Nephron (organoid): ENCODE measurements at regions not wholly inside any gene's neighbourhood (a gene's known extent, or its start where the extent isn't known, plus 50 kb on each side); places are given as distances from the start of the nearest gene placed in this dataset.

Experiments
- H3K27ac Mint-ChIP-seq, 3 experiments: 2 replicates each; pipeline ENCODE4 v1.8.0; 2020; ENCODE audit warnings: mixed read lengths in 3 of 3, mild to moderate bottlenecking in 2 of 3, moderate library complexity in 1 of 3
- H3K27me3 Mint-ChIP-seq: 2 replicates; pipeline ENCODE4 v1.8.0; 2021; ENCODE audit warnings: low read depth, mild to moderate bottlenecking, moderate library complexity, mixed read lengths
- H3K36me3 Mint-ChIP-seq: 2 replicates; pipeline ENCODE4 v1.8.0; 2020; ENCODE audit warnings: low read depth, mixed read lengths
- H3K4me1 Mint-ChIP-seq: 2 replicates; pipeline ENCODE4 v1.8.0; 2020; ENCODE audit warnings: mixed read lengths
- H3K4me3 Mint-ChIP-seq, 3 experiments: 2 replicates each; pipeline ENCODE4 v1.8.0; 2020; ENCODE audit warnings: mild to moderate bottlenecking in 3 of 3, mixed read lengths in 3 of 3, moderate library complexity in 2 of 3
- H3K9me3 Mint-ChIP-seq: 2 replicates; pipeline ENCODE4 v1.8.0; 2020; ENCODE audit warnings: mixed read lengths
- TF ChIP-seq, protein P1 (sequence below), 3 experiments: fragments of 200-600 bp; sonication (generic); IDR thresholded peaks; one replicate each; pipeline ENCODE4 v1.5.0; 2021; ENCODE audit warnings: antibody characterized with exemption in 3 of 3; ENCODE audit not compliant: unreplicated experiment in 3 of 3

DNA sequence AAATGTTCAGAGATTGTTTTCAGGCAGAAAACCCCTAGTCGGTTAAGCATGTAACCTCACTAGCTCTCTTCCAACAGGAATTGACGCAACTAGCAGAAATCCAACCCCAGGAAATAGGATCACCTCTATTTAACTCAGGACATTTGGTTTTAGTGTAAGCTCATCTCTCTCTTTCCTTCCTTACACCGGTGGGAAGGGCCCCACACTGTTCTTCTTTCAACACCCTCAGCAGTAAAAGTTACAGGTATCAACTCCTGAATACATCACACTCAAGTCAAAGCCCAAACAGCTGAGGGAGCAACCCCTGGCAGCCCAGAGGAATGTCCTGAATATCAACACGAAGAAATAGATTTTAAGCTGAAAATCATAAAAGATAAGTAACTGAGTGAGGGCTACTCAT lies 191.2 kb upstream of the KIF2B start:
- TF ChIP-seq, protein P1, sequence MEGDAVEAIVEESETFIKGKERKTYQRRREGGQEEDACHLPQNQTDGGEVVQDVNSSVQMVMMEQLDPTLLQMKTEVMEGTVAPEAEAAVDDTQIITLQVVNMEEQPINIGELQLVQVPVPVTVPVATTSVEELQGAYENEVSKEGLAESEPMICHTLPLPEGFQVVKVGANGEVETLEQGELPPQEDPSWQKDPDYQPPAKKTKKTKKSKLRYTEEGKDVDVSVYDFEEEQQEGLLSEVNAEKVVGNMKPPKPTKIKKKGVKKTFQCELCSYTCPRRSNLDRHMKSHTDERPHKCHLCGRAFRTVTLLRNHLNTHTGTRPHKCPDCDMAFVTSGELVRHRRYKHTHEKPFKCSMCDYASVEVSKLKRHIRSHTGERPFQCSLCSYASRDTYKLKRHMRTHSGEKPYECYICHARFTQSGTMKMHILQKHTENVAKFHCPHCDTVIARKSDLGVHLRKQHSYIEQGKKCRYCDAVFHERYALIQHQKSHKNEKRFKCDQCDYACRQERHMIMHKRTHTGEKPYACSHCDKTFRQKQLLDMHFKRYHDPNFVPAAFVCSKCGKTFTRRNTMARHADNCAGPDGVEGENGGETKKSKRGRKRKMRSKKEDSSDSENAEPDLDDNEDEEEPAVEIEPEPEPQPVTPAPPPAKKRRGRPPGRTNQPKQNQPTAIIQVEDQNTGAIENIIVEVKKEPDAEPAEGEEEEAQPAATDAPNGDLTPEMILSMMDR (IDR thresholded peaks at IDR 0.05; ENCODE audit: unreplicated experiment in 3 of 3): no peak
- Mint-ChIP-seq H3K27me3 (no peaks in the 10 kb centered on the region), H3K27ac (no peak overlapping the region), H3K4me3 (no peak overlapping the region), H3K9me3 (no peaks in the 10 kb centered on the region), H3K4me1 (no peaks in the 10 kb centered on the region), H3K36me3 (no peaks in the 10 kb centered on the region)

DNA sequence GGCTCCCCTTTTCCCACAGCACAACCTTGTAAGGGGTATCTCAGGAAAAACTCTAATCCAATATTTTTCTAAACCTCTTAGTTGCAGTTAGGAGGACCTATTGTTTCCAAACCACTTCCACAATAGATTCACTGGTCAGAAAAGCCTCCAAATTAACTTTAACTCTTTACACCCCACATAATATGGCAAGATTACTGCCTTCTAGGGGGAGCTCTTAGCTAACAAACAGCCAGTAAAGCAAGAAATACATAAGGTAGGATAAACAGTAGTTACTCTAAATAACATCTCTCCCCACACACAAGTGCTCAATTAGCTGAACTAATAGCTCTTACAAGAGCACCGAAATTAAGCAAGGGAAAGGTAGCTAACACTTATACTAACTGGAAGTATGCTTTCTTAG lies 192.1 kb upstream of the KIF2B start:
- Mint-ChIP-seq H3K36me3 (no peaks in the 10 kb centered on the region), H3K27me3 (no peaks in the 10 kb centered on the region), H3K9me3 (no peaks in the 10 kb centered on the region), H3K4me3 (no peak overlapping the region), H3K4me1 (no peaks in the 10 kb centered on the region), H3K27ac (no peak overlapping the region)
- TF ChIP-seq, protein P1 (IDR thresholded peaks at IDR 0.05; ENCODE audit: unreplicated experiment in 3 of 3): no peak

DNA sequence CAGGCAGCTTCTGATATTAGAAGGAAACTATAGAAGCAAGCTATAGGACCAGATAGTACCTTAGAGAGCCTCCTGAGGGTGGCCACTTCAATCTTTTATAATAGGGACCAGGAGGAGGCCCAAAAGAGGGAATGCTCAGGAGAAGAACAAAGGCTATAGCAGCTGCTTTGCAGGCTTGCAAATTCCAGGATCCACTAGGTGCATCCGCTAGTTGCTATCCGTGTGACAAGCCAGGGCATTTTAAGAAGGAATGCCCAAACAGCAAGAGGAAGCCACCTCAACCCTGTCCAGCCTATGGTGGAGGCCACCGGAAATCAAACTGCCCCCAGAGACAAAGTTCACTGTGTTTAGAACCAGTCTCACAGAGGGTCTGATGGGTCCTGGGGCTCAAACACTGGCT lies 192.6 kb upstream of the KIF2B start:
- Mint-ChIP-seq H3K4me3 (no peak overlapping the region), H3K4me1 (no peaks in the 10 kb centered on the region)

DNA sequence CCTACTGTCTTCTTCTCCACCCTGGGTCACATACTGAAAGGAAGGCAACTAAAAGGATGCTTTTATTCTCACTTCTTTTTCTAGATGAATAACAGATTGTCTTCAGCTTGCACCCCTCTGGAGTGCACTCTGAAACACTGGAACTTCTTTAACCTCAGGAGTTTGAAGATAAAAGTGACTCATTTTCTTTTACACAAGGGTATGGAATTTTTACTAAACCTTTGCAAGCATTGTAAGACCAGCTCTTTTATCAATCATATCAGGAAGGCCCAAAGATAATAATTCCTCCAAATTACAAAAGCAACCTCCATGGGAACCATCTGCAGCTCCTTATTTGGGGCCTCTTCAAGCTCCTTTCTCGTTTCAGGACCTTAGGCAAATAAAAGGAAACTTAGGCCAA lies 193.5 kb upstream of the KIF2B start:
- Mint-ChIP-seq H3K36me3 (no peaks in the 10 kb centered on the region), H3K27me3 (no peaks in the 10 kb centered on the region), H3K27ac (no peak overlapping the region), H3K4me1 (no peaks in the 10 kb centered on the region), H3K4me3 (no peak overlapping the region), H3K9me3 (no peaks in the 10 kb centered on the region)
- TF ChIP-seq, protein P1 (IDR thresholded peaks at IDR 0.05; ENCODE audit: unreplicated experiment in 3 of 3): no peak

More for the DNA sequence above, 192.6 kb upstream of the KIF2B start:
- TF ChIP-seq, protein P1 (IDR thresholded peaks at IDR 0.05; ENCODE audit: unreplicated experiment in 3 of 3): no peak
- no peak overlapping the region for H3K27ac Mint-ChIP-seq
- no peaks in the 10 kb centered on the region for H3K27me3 Mint-ChIP-seq
- no peaks in the 10 kb centered on the region for H3K36me3 Mint-ChIP-seq
- H3K9me3 Mint-ChIP-seq: no peaks in the 10 kb centered on the region

DNA sequence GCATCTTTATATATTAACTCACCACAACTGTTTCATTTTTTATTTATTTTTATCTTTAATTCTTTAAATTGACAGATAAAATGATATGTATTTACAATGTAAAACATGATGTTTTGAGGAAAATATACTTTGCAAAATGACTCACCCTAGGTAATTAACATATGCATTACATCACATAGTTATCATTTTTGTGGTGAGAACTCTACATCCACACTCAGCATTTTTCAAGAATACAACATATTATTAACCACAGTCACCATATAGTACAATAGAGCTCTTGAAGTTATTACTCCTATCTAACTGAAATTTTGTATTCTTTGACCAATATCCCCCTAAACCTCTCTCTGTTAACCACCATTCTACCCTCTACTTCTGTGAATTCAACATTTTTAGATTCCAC lies 194.7 kb upstream of the KIF2B start:
- Mint-ChIP-seq H3K9me3 (no peaks in the 10 kb centered on the region), H3K27me3 (no peaks in the 10 kb centered on the region)
- TF ChIP-seq, protein P1 (IDR thresholded peaks at IDR 0.05; ENCODE audit: unreplicated experiment in 3 of 3): no peak

DNA sequence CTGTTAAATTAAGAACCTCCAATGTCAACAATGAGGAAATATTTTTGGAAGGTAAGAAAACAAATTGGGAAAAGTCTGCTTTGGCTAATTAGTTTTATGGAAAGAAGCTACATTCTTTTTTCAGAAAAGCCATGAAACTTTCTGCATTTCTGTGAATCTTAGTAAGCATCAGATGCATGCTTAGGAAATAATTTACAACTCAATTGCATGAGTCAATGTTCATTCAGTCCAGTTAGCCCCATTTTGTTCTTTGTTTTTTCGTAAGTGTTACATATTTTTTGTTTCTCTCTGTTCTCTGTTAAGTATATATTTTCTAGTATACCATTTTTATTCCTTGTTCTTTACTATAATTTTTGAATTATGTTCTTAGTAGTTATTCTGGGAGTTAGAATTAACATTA lies 195.2 kb upstream of the KIF2B start:
- no peaks in the 10 kb centered on the region for H3K9me3 Mint-ChIP-seq
- no peaks in the 10 kb centered on the region for H3K4me1 Mint-ChIP-seq
- no peak overlapping the region for H3K27ac Mint-ChIP-seq
- no peaks in the 10 kb centered on the region for H3K27me3 Mint-ChIP-seq
- TF ChIP-seq, protein P1 (IDR thresholded peaks at IDR 0.05; ENCODE audit: unreplicated experiment in 3 of 3): no peak
- H3K36me3 Mint-ChIP-seq: no peaks in the 10 kb centered on the region
- no peak overlapping the region for H3K4me3 Mint-ChIP-seq

More for the DNA sequence above, 194.7 kb upstream of the KIF2B start:
- no peaks in the 10 kb centered on the region for H3K36me3 Mint-ChIP-seq
- no peaks in the 10 kb centered on the region for H3K4me1 Mint-ChIP-seq
- H3K27ac Mint-ChIP-seq: no peak overlapping the region
- no peak overlapping the region for H3K4me3 Mint-ChIP-seq
